H9 (cell line): ENCODE measurements at regions not wholly inside any gene's neighbourhood (a gene's known extent, or its start where the extent isn't known, plus 50 kb on each side); places are given as distances from the start of the nearest gene placed in this dataset.

Source experiments
- DNase-seq: peaks from one replicate; pipeline ENCODE4 v3.0.0-alpha.2; 2017
- H2AFZ ChIP-seq: one replicate; pipeline ENCODE4 v1.6.1; 2013; ENCODE audit warnings: mild to moderate bottlenecking, low read length, control low read depth, moderate library complexity
- H2AK5ac ChIP-seq: 2 replicates; pipeline ENCODE4 v1.6.1; 2013; ENCODE audit warnings: low read length, control low read depth, mixed read lengths; ENCODE audit not compliant: insufficient read length
- H2BK120ac ChIP-seq: one replicate; pipeline ENCODE4 v1.6.1; 2013; ENCODE audit warnings: low read depth, mild to moderate bottlenecking, low read length, control low read depth, inconsistent platforms; ENCODE audit not compliant: poor library complexity, severe bottlenecking
- H2BK12ac ChIP-seq: 2 replicates; pipeline ENCODE4 v1.6.1; 2013; ENCODE audit warnings: low read length, control low read depth, mixed read lengths, low read depth; ENCODE audit not compliant: insufficient read length
- H2BK15ac ChIP-seq: 2 replicates; pipeline ENCODE4 v1.6.1; 2013; ENCODE audit warnings: low read depth, low read length, control low read depth
- H2BK20ac ChIP-seq: one replicate; pipeline ENCODE4 v1.6.1; 2013; ENCODE audit warnings: low read depth, mild to moderate bottlenecking, low read length, control low read depth, inconsistent platforms; ENCODE audit not compliant: poor library complexity, severe bottlenecking
- H2BK5ac ChIP-seq: 2 replicates; pipeline ENCODE4 v1.6.1; 2013; ENCODE audit warnings: low read length, control low read depth, mixed read lengths; ENCODE audit not compliant: insufficient read length
- H3K14ac ChIP-seq: 2 replicates; pipeline ENCODE4 v1.6.1; 2013; ENCODE audit warnings: low read length, control low read depth; ENCODE audit not compliant: insufficient read depth
- H3K18ac ChIP-seq: 2 replicates; pipeline ENCODE4 v1.6.1; 2013; ENCODE audit warnings: low read depth, mild to moderate bottlenecking, mixed read lengths, low read length, control low read depth; ENCODE audit not compliant: insufficient read length
- H3K23ac ChIP-seq: 2 replicates; pipeline ENCODE4 v1.6.1; 2013; ENCODE audit warnings: low read length, control low read depth, mixed read lengths, low read depth; ENCODE audit not compliant: insufficient read length
- H3K23me2 ChIP-seq: 2 replicates; pipeline ENCODE4 v1.6.1; 2013; ENCODE audit warnings: low read depth, mild to moderate bottlenecking, mixed read lengths, low read length, control low read depth; ENCODE audit not compliant: insufficient read length, poor library complexity, severe bottlenecking
- H3K27ac ChIP-seq: 2 replicates; pipeline ENCODE4 v1.5.1; 2013; ENCODE audit warnings: low read length, control low read depth, mixed read lengths, low read depth; ENCODE audit not compliant: insufficient read length
- H3K27me3 ChIP-seq: 2 replicates; pipeline ENCODE4 v1.6.1; 2013; ENCODE audit warnings: low read length, control low read depth, inconsistent platforms; ENCODE audit not compliant: insufficient read depth
- H3K4ac ChIP-seq: 2 replicates; pipeline ENCODE4 v1.6.1; 2013; ENCODE audit warnings: low read depth, mild to moderate bottlenecking, control low read depth, inconsistent platforms, low read length, moderate library complexity
- H3K4me1 ChIP-seq: 2 replicates; pipeline ENCODE4 v1.6.1; 2013; ENCODE audit warnings: low read length, control low read depth, inconsistent platforms; ENCODE audit not compliant: insufficient read depth
- H3K4me2 ChIP-seq: 2 replicates; pipeline ENCODE4 v1.6.1; 2013; ENCODE audit warnings: low read length, control low read depth, mixed read lengths; ENCODE audit not compliant: insufficient read length, insufficient read depth
- H3K56ac ChIP-seq: 2 replicates; pipeline ENCODE4 v1.6.1; 2013; ENCODE audit warnings: low read depth, mild to moderate bottlenecking, mixed read lengths, low read length, control low read depth; ENCODE audit not compliant: insufficient read length
- H3K79me1 ChIP-seq: 2 replicates; pipeline ENCODE4 v1.6.1; 2013; ENCODE audit warnings: low read depth, mild to moderate bottlenecking, moderate library complexity, low read length, control low read depth, inconsistent platforms; ENCODE audit not compliant: insufficient read depth, poor library complexity, severe bottlenecking
- H3K79me2 ChIP-seq: 2 replicates; pipeline ENCODE4 v1.6.1; 2013; ENCODE audit warnings: low read length, control low read depth, inconsistent platforms; ENCODE audit not compliant: insufficient read depth
- H3K9ac ChIP-seq: 2 replicates; pipeline ENCODE4 v1.6.1; 2013; ENCODE audit warnings: low read length, control low read depth, mixed read lengths; ENCODE audit not compliant: insufficient read length; ENCODE audit errors: extremely low read depth
- H3K9me3 ChIP-seq: one replicate; pipeline ENCODE4 v1.6.1; 2013; ENCODE audit warnings: low read depth, low read length, inconsistent platforms; ENCODE audit not compliant: control insufficient read depth
- H3T11ph ChIP-seq: one replicate; pipeline ENCODE4 v1.6.1; 2013; ENCODE audit warnings: mild to moderate bottlenecking, low read length, control low read depth, inconsistent platforms
- H4K20me1 ChIP-seq: one replicate; pipeline ENCODE4 v1.6.1; 2013; ENCODE audit not compliant: control insufficient read depth, insufficient read length, insufficient read depth
- H4K5ac ChIP-seq: 2 replicates; pipeline ENCODE4 v1.6.1; 2013; ENCODE audit warnings: low read depth, mild to moderate bottlenecking, mixed read lengths, low read length, control low read depth; ENCODE audit not compliant: insufficient read length
- H4K8ac ChIP-seq: replicated peaks from 2 replicates; pipeline ENCODE4 v1.6.1; 2013; ENCODE audit warnings: low read length, control low read depth, mixed read lengths, low read depth; ENCODE audit not compliant: insufficient read length
- H4K91ac ChIP-seq: 2 replicates; pipeline ENCODE4 v1.6.1; 2013; ENCODE audit warnings: low read depth, mild to moderate bottlenecking, moderate library complexity, mixed read lengths, low read length, control low read depth; ENCODE audit not compliant: insufficient read length
- H3K27ac Mint-ChIP-seq, 3 experiments: 2 replicates in 2 of 3; 3 replicates in 1 of 3; pipeline ENCODE4 v1.8.0; 2020 to 2021; ENCODE audit warnings: mixed read lengths in 3 of 3, mild to moderate bottlenecking in 1 of 3, moderate library complexity in 1 of 3
- H3K27me3 Mint-ChIP-seq: 2 replicates; pipeline ENCODE4 v1.8.0; 2021; ENCODE audit warnings: low read depth, mild to moderate bottlenecking, moderate library complexity, mixed read lengths
- H3K36me3 Mint-ChIP-seq, 3 experiments: 2 replicates in 2 of 3; 3 replicates in 1 of 3; pipeline ENCODE4 v1.8.0; 2020 to 2021; ENCODE audit warnings: low read depth in 3 of 3, mixed read lengths in 3 of 3; ENCODE audit not compliant: insufficient read depth in 1 of 3
- H3K4me1 Mint-ChIP-seq, 2 experiments: 2 replicates each; pipeline ENCODE4 v1.8.0; 2020; ENCODE audit warnings: mixed read lengths in 2 of 2
- H3K4me3 Mint-ChIP-seq, 2 experiments: 2 replicates in 1 of 2; 3 replicates in 1 of 2; pipeline ENCODE4 v1.8.0; 2020 to 2021; ENCODE audit warnings: mild to moderate bottlenecking in 2 of 2, mixed read lengths in 2 of 2, moderate library complexity in 1 of 2
- H3K9me3 Mint-ChIP-seq, 2 experiments: 2 replicates in 1 of 2; 3 replicates in 1 of 2; pipeline ENCODE4 v1.8.0; 2020; ENCODE audit warnings: mild to moderate bottlenecking in 2 of 2, mixed read lengths in 2 of 2, moderate library complexity in 1 of 2
- CTCF ChIP-seq: fragments of 200-600 bp; sonication (generic); conservative IDR thresholded peaks from 3 replicates; pipeline ENCODE4 v1.8.0; 2021; ENCODE audit warnings: antibody characterized with exemption, mild to moderate bottlenecking

- H4K91ac ChIP-seq: no peak overlapping the region
- DNase-seq: no peak
- H2AFZ ChIP-seq: no peak overlapping the region
- no peak overlapping the region for H2BK5ac ChIP-seq
- H4K5ac ChIP-seq: no peak overlapping the region
- no peak overlapping the region for H3K9ac ChIP-seq
- H3K23me2 ChIP-seq: no peaks in the 10 kb centered on the region
- H3K4me1 Mint-ChIP-seq: no peaks in the 10 kb centered on the region
- H3K27me3 Mint-ChIP-seq: no peaks in the 10 kb centered on the region
- no peak for TF ChIP-seq CTCF
- H2BK20ac ChIP-seq: no peak overlapping the region
- no peak overlapping the region for H2BK15ac ChIP-seq
- no peaks in the 10 kb centered on the region for H3K27me3 ChIP-seq
- no peak overlapping the region for H2BK12ac ChIP-seq
- no peak overlapping the region for H3K18ac ChIP-seq
- H3K4me1 ChIP-seq: no peaks in the 10 kb centered on the region
- H3K4me3 Mint-ChIP-seq: no peak overlapping the region
- H3K79me1 ChIP-seq: no peaks in the 10 kb centered on the region
- H3K4ac ChIP-seq: no peak overlapping the region
- H4K20me1 ChIP-seq: no peaks in the 10 kb centered on the region
- H3T11ph ChIP-seq: no peak overlapping the region
- H3K27ac ChIP-seq: no peak overlapping the region
- peaks cover 11% of the 10 kb centered on the region for H3K9me3 ChIP-seq
- no peak overlapping the region for H3K56ac ChIP-seq
- H4K8ac ChIP-seq: no peak overlapping the region
- no peak overlapping the region for H3K23ac ChIP-seq
- no peak overlapping the region for H2BK120ac ChIP-seq
- H2AK5ac ChIP-seq: no peak overlapping the region
- H3K9me3 Mint-ChIP-seq: peaks cover 29 to 36% of the 10 kb centered on the region in 2 experiments
- no peak overlapping the region for H3K4me2 ChIP-seq
- peaks cover 10 to 29% (median 15%) of the 10 kb centered on the region in 3 experiments; a peak in 6 of 7 replicates for H3K36me3 Mint-ChIP-seq
- H3K14ac ChIP-seq: no peak overlapping the region
- no peaks in the 10 kb centered on the region for H3K79me2 ChIP-seq
- H3K27ac Mint-ChIP-seq: no peak overlapping the region
Observed at GRCh38 chr9:12231832-12232231, 461.4 kb upstream of the TYRP1 start.
